ENCODE measurements at regions not wholly inside any gene's neighbourhood (a gene's known extent, or its start where the extent isn't known, plus 50 kb on each side); places are given as distances from the start of the nearest gene placed in this dataset.
A peak's percentile ranks its signal among the peaks of the same experiment; 100 is the strongest.

DNA sequence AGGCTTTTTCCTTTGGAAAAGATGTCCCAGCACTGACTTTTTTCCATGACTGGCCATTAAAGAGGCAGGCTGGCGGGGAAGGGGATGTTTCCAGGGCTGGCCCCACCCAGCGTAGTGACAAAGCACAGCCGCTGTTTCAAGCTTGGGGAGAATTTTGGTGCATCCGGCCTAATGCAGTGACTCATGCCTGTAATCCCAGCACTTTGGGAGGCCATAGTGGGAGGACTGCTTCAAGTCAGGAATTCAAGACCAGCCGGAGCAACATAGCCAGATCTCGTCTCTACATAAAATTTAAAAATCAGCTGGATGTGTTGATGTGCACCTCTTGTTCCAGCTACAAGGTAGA is 78.0 kb upstream of the SH3BP4 start:
- H3K36me3 ChIP-seq, result no peaks in the 10 kb centered on the region
- H3K4me3 ChIP-seq, result no peak overlapping the region
- peak; percentile 59 for ATAC-seq
- no peak for DNase-seq
- H3K4me1 ChIP-seq, result no peaks in the 10 kb centered on the region
- no peak overlapping the region for H3K27ac ChIP-seq
- H3K27me3 ChIP-seq, result no peaks in the 10 kb centered on the region
- no peaks in the 10 kb centered on the region for H3K9me3 ChIP-seq
- intact Hi-C loops (cut with DNase I), result no loop called here
- TF ChIP-seq CTCF (IDR thresholded peaks at IDR 0.05), result no peak

- Histone ChIP-seq H3K36me3 (no peaks in the 10 kb centered on the region), H3K9me3 (no peaks in the 10 kb centered on the region), H3K4me3 (no peak overlapping the region), H3K27ac (no peak overlapping the region), H3K4me1 (no peaks in the 10 kb centered on the region), H3K27me3 (no peaks in the 10 kb centered on the region)
- TF ChIP-seq CTCF (IDR thresholded peaks at IDR 0.05), result no peak
- ATAC-seq (no peak), DNase-seq (no peak)
- intact Hi-C loops (cut with DNase I), result no loop called here
These were observed 78.6 kb upstream of the SH3BP4 start for GRCh38 chr2:234873103-234873827.

GRCh38 chr2:234869969-234870368 is 81.8 kb upstream of the SH3BP4 start:
- Histone ChIP-seq H3K4me3 (no peak overlapping the region), H3K27me3 (no peaks in the 10 kb centered on the region), H3K4me1 (no peaks in the 10 kb centered on the region), H3K36me3 (no peaks in the 10 kb centered on the region), H3K27ac (no peak overlapping the region), H3K9me3 (peaks cover 0 to 13% of the 10 kb centered on the region in 2 donors)
- no peak for TF ChIP-seq CTCF (IDR thresholded peaks at IDR 0.05)
- intact Hi-C loops (cut with DNase I), result no loop called here
- DNase-seq (no peak), ATAC-seq (no peak)

DNA sequence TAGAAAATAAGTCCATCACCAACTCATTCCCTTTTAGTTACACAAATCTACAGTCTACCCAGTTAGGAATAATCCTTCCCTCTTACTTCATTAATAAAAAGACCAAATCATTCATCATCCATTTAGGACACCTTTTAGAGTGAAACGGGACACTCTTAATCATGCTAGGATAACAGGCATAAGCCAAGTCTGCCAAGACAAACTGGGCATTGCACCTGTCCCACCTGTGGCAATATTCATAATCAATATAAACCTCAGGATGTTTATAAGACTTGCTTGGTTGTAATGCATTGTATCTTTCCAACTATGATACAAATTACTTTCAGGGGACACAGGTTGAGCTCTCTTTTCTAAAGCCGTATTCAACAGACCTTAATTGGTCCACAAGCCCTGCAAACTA is 82.7 kb upstream of the SH3BP4 start:
- no peak overlapping the region for H3K4me3 ChIP-seq
- no peak for DNase-seq
- H3K4me1 ChIP-seq, result no peaks in the 10 kb centered on the region
- no peak overlapping the region for H3K27ac ChIP-seq
- no peak for TF ChIP-seq CTCF (IDR thresholded peaks at IDR 0.05)
- no peak for ATAC-seq
- H3K9me3 ChIP-seq, result peaks cover 0 to 13% of the 10 kb centered on the region in 2 donors
- intact Hi-C loops (cut with DNase I), result no loop called here
- H3K27me3 ChIP-seq, result no peaks in the 10 kb centered on the region
- H3K36me3 ChIP-seq, result no peaks in the 10 kb centered on the region

DNA sequence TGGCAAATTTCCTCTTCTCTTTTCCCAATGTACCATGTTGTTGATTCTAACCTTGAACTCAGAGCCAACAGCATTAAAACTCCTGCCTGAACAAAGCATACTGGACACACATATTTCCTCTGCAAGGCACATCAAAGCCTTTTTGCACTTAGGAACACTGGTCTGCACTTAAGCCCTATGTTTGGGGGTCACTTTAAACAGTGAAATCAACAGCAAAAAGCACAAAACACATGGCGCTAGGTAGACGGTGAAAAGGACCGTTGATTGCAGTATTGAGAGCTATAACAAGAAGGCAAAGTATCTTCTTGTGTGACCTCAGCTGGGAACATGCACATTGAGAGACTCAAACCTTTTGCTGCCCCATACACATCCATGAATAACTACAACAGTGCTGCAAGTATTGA is 83.9 kb upstream of the SH3BP4 start:
- no peaks in the 10 kb centered on the region for H3K36me3 ChIP-seq
- DNase-seq, result no peak
- no peak for TF ChIP-seq CTCF (IDR thresholded peaks at IDR 0.05)
- H3K9me3 ChIP-seq, result peaks cover 0 to 13% of the 10 kb centered on the region in 2 donors
- no peak overlapping the region for H3K4me3 ChIP-seq
- no peaks in the 10 kb centered on the region for H3K4me1 ChIP-seq
- ATAC-seq, result no peak
- intact Hi-C loops (cut with DNase I), result no loop called here
- H3K27me3 ChIP-seq, result no peaks in the 10 kb centered on the region
- no peak overlapping the region for H3K27ac ChIP-seq

Measured in left lung (tissue), 4 donors.